ENCODE measurements at regions not wholly inside any gene's neighbourhood (a gene's known extent, or its start where the extent isn't known, plus 50 kb on each side); places are given as distances from the start of the nearest gene placed in this dataset.

- no peak for DNase-seq
- H3K9me3 ChIP-seq (ENCODE audit: control insufficient read depth, low read depth, low read length) = no peaks in the 10 kb centered on the region
- H2BK120ac ChIP-seq (ENCODE audit: low read depth, low read length, poor library complexity, severe bottlenecking) = no peak overlapping the region
- no peak overlapping the region for H2AK5ac ChIP-seq (ENCODE audit: insufficient read length, low read length)
- no peak overlapping the region for H2AFZ ChIP-seq (ENCODE audit: low read length)
- no peak overlapping the region for H2BK20ac ChIP-seq (ENCODE audit: low read depth, low read length, poor library complexity, severe bottlenecking)
- H2BK12ac ChIP-seq (ENCODE audit: insufficient read length, low read depth, low read length) = no peak overlapping the region
- H3K4me2 ChIP-seq (ENCODE audit: insufficient read depth, insufficient read length, low read length) = no peak overlapping the region
- WGBS (ENCODE audit: extremely low coverage, insufficient read length, low lambda C conversion rate) = no CpG with 5 or more reads among the region's 9 CpGs
- no peak overlapping the region for H3K14ac ChIP-seq (ENCODE audit: insufficient read depth, low read length)
- no peak overlapping the region for H4K91ac ChIP-seq (ENCODE audit: insufficient read length, low read depth, low read length)
- TF ChIP-seq CTCF (conservative IDR thresholded peaks at IDR 0.05) = no peak
- no peak overlapping the region for H3K23ac ChIP-seq (ENCODE audit: insufficient read length, low read depth, low read length)
- no peaks in the 10 kb centered on the region; a peak in 1 of 7 replicates for H3K36me3 Mint-ChIP-seq (ENCODE audit: insufficient read depth in 1 of 3, low read depth in 3 of 3)
- H4K5ac ChIP-seq (ENCODE audit: insufficient read length, low read depth, low read length) = no peak overlapping the region
- H3T11ph ChIP-seq (ENCODE audit: low read length) = no peak overlapping the region
- no peaks in the 10 kb centered on the region for H3K27me3 Mint-ChIP-seq (ENCODE audit: low read depth)
- no peak overlapping the region for H2BK5ac ChIP-seq (ENCODE audit: insufficient read length, low read length)
- H3K18ac ChIP-seq (ENCODE audit: insufficient read length, low read depth, low read length) = no peak overlapping the region
- H3K9me3 Mint-ChIP-seq = no peaks in the 10 kb centered on the region
- no peak overlapping the region for H3K4ac ChIP-seq (ENCODE audit: low read depth, low read length)
- no peaks in the 10 kb centered on the region for H3K79me2 ChIP-seq (ENCODE audit: insufficient read depth, low read length)
- no peaks in the 10 kb centered on the region for H3K79me1 ChIP-seq (ENCODE audit: insufficient read depth, low read depth, low read length, poor library complexity, severe bottlenecking)
- H3K4me1 Mint-ChIP-seq = no peaks in the 10 kb centered on the region
- H4K20me1 ChIP-seq (ENCODE audit: control insufficient read depth, insufficient read depth, insufficient read length) = no peaks in the 10 kb centered on the region
- no peaks in the 10 kb centered on the region for H3K27me3 ChIP-seq (ENCODE audit: insufficient read depth, low read length)
- H3K56ac ChIP-seq (ENCODE audit: insufficient read length, low read depth, low read length) = no peak overlapping the region
- H3K27ac ChIP-seq (ENCODE audit: insufficient read length, low read depth, low read length) = no peak overlapping the region
- H3K23me2 ChIP-seq (ENCODE audit: insufficient read length, low read depth, low read length, poor library complexity, severe bottlenecking) = no peaks in the 10 kb centered on the region
- H4K8ac ChIP-seq (replicated peaks; ENCODE audit: insufficient read length, low read depth, low read length) = no peak overlapping the region
- H3K27ac Mint-ChIP-seq = no peak overlapping the region
- H3K9ac ChIP-seq (ENCODE audit: extremely low read depth, insufficient read length, low read length) = no peak overlapping the region
- H3K4me3 Mint-ChIP-seq = no peak overlapping the region
- no peak overlapping the region for H2BK15ac ChIP-seq (ENCODE audit: low read depth, low read length)
- no peaks in the 10 kb centered on the region for H3K4me1 ChIP-seq (ENCODE audit: insufficient read depth, low read length)
Measured at GRCh38 chr4:187192266-187192665, 468.6 kb upstream of the FAT1 start.
